ENCODE measurements at regions not wholly inside any gene's neighbourhood (a gene's known extent, or its start where the extent isn't known, plus 50 kb on each side); places are given as distances from the start of the nearest gene placed in this dataset.

DNA sequence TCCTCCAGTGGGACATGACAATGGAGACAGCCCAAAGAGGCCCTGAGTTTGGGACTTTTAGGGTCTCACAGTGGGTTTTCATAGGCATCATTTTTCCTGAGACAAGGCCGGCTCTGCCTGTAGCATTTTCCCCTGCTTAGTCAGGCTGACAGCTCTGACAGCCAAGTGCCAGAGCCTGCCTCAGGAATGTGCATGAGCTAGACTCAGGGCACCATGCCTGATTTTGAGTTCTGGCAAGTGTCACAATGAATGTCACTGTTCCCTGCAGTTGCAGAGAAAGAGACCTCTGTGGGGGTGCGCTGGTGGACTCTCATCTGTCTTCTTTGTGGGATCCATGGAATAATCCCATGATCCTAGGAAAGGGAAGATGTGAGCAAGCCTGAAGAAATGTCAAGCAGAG is 343.3 kb upstream of the TSPY4 start:
- peak overlapping the region; percentile 68 for H3K27ac ChIP-seq (ENCODE audit: low read length)
- 43% methylated on average over 2 of the region's 2 CpGs for WGBS
- H3K27me3 ChIP-seq (ENCODE audit: control insufficient read depth, insufficient read depth): no peaks in the 10 kb centered on the region
- intact Hi-C loops (cut with DNase I): no loop called here
- no peak overlapping the region for H3K4me3 ChIP-seq (ENCODE audit: low read length)
- DNase-seq (peak in 1 of 3 donors; percentile 77), ATAC-seq (peak in 1 of 2 donors; percentile 91)
- H3K4me1 ChIP-seq (ENCODE audit: control insufficient read depth, insufficient read depth, low read length): no peaks in the 10 kb centered on the region
- H3K9me3 ChIP-seq (ENCODE audit: control insufficient read depth, low read length): no peaks in the 10 kb centered on the region

DNA sequence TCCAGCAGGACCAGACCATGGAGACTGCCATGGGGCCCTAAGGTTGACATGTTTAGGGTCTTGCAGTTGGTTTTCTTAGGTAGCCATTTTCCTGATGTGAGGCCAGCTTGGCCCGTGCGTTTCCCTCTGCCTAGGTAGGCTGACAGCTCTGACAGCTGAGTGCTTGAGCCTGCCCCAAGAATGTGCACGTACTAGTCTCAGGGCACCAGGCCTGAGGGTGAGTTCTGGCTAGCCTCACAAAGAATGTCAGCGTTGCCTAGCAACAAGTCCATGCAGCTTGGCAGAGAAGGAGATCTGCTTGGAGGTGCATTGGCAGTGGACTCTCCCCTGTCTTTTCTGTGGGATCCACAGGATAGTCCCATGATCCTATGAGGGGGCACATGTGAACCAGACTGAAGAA is 336.0 kb upstream of the TSPY4 start:
- Histone ChIP-seq H3K27me3 (ENCODE audit: control insufficient read depth, insufficient read depth) (no peaks in the 10 kb centered on the region), H3K4me3 (ENCODE audit: low read length) (no peak overlapping the region), H3K9me3 (ENCODE audit: control insufficient read depth, low read length) (no peaks in the 10 kb centered on the region), H3K27ac (ENCODE audit: low read length) (no peak overlapping the region), H3K4me1 (ENCODE audit: control insufficient read depth, insufficient read depth, low read length) (no peaks in the 10 kb centered on the region)
- intact Hi-C loops (cut with DNase I): no loop called here
- WGBS: 57% methylated on average over 4 of the region's 4 CpGs
- peak in 1 of 3 donors; percentile 50 for DNase-seq
- peak in 1 of 2 donors; percentile 67 for ATAC-seq

DNA sequence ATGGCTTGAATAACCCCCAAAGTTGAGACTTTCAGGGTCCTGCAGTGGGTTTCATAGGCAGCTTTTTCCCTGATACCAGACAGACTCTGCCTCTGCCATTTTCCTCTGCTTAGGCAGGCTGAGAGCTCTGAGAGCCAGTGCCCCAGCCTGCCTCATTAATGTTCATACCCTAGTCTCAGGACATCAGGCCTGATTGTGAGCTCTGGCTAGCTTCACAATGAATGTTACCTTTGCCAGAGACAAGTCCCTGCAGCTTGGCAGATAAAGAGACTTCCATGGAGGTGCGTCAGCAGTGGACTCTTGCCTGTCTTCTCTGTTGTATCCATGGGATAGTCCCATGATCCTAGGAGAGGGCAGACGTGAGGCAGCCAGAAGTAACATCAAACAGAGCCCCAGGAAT is 333.5 kb upstream of the TSPY4 start:
- WGBS: 36% methylated on average over 2 of the region's 2 CpGs
- no peak overlapping the region for H3K27ac ChIP-seq (ENCODE audit: low read length)
- intact Hi-C loops (cut with DNase I): no loop called here

DNA sequence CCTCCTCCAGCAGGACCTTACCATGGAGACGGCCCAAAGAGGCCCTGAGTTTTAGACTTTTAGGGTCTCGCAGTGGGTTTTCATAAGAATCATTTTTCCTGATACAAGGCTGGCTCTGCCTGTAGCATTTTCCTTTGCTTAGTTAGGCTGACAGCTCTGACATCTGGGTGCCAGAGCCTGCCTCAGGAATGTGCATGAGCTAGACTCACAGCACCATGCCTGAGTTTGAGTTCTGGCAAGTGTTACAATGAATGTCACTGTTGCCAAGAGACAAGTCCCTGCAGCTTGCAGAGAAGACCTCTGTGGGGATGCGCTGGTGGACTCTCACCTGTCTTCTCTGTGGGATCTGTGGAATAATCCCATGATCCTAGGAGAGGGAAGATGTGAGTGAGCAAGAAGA is 328.6 kb upstream of the TSPY4 start:
- DNase-seq: no peak

More for the DNA sequence above, 333.5 kb upstream of the TSPY4 start:
- DNase-seq (no peak), ATAC-seq (no peak)
- Histone ChIP-seq H3K27me3 (ENCODE audit: control insufficient read depth, insufficient read depth) (no peaks in the 10 kb centered on the region), H3K4me3 (ENCODE audit: low read length) (no peak overlapping the region), H3K4me1 (ENCODE audit: control insufficient read depth, insufficient read depth, low read length) (no peaks in the 10 kb centered on the region), H3K9me3 (ENCODE audit: control insufficient read depth, low read length) (no peaks in the 10 kb centered on the region)

DNA sequence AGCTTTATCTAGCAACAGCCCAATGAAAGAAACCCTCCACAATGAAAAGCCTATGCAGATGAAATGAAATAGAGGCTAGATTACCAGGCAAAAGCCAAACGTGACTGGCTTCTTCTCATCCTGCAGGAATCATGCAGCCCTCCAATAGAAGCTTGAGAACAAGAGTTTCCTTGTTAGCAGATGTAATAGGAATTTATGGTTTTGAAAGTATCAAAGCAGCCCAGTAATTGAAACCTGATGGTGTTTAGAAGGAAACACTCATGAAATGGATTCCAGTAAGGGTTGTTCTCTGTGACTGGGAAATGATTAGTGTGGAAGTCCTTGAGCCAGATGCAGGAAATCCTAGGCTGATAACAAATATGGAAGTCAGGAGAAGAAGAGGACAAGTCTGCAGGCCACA is 320.3 kb upstream of the TSPY4 start:
- no peaks in the 10 kb centered on the region for H3K27me3 ChIP-seq (ENCODE audit: control insufficient read depth, insufficient read depth)
- intact Hi-C loops (cut with DNase I): no loop called here
- ATAC-seq (no peak), DNase-seq (no peak)
- H3K27ac ChIP-seq (ENCODE audit: low read length): no peak overlapping the region
- H3K4me1 ChIP-seq (ENCODE audit: control insufficient read depth, insufficient read depth, low read length): no peaks in the 10 kb centered on the region
- H3K9me3 ChIP-seq (ENCODE audit: control insufficient read depth, low read length): no peaks in the 10 kb centered on the region
- WGBS: 10% methylated on average over 1 of the region's 1 CpG
- H3K4me3 ChIP-seq (ENCODE audit: low read length): no peak overlapping the region

More for the DNA sequence above, 328.6 kb upstream of the TSPY4 start:
- Histone ChIP-seq H3K4me3 (ENCODE audit: low read length) (no peak overlapping the region), H3K27me3 (ENCODE audit: control insufficient read depth, insufficient read depth) (no peaks in the 10 kb centered on the region), H3K9me3 (ENCODE audit: control insufficient read depth, low read length) (no peaks in the 10 kb centered on the region), H3K27ac (ENCODE audit: low read length) (no peak overlapping the region), H3K4me1 (ENCODE audit: control insufficient read depth, insufficient read depth, low read length) (no peaks in the 10 kb centered on the region)
- ATAC-seq: no peak
- 66% methylated on average over 3 of the region's 3 CpGs for WGBS
- intact Hi-C loops (cut with DNase I): no loop called here

DNA sequence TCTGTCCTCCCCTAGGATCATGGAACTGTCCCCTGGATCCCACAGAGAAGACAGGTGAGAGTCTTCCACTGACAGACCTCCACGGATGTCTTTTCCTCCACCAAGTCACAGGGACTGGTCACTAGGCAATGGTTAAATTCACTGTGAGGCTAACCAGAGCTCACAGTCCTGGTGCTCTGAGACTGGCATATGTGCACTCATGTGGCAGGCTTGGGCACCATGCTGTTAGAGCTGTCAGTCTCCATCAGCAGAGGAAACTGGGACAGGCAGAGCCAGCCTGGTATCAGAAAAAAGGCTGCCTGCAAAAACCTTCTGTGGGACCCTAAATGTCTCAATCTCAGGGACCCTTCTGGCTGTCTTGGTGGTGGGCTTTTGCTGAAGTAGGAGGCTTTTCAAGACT is 318.9 kb upstream of the TSPY4 start:
- ATAC-seq: no peak
- intact Hi-C loops (cut with DNase I): no loop called here
- Histone ChIP-seq H3K4me3 (ENCODE audit: low read length) (no peak overlapping the region), H3K9me3 (ENCODE audit: control insufficient read depth, low read length) (no peaks in the 10 kb centered on the region), H3K27ac (ENCODE audit: low read length) (no peak overlapping the region), H3K4me1 (ENCODE audit: control insufficient read depth, insufficient read depth, low read length) (no peaks in the 10 kb centered on the region), H3K27me3 (ENCODE audit: control insufficient read depth, insufficient read depth) (no peaks in the 10 kb centered on the region)
- WGBS: 30% methylated on average over 1 of the region's 1 CpG
- DNase-seq: no peak

DNA sequence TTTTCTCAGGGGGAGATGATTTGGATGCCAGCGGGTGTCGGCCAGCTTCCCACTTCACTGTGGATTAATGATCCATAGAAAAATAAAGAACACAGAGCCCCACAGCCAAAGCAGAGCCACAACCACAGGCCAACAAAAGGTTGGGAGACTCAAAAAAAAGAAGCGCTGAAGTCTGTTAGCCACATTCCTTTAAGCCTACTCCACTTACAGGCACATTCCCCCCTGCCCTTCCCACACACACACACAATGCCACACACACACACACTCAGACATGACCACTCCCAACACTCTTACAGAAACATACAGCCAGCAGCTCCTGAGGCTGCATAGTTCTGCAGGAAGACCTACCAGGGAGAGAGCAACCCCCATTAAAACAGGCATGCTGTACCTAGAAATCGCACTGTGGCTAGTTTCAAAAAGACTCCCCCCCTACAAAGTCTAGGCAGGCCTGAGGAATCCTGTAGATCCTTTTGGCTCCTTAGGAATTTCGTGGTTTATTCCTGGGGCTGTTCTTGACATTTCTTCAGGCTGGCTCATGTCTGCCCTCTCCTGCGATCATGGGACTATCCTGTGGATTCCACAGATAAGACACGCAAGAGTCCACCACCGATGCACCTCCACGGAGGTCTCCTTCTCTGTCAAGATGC is 309.4 kb upstream of the TSPY4 start:
- WGBS: 74% methylated on average over 9 of the region's 9 CpGs
- intact Hi-C loops (cut with DNase I): no loop called here
- no peak for ATAC-seq
- no peaks in the 10 kb centered on the region for H3K27me3 ChIP-seq (ENCODE audit: control insufficient read depth, insufficient read depth)
- H3K27ac ChIP-seq (ENCODE audit: low read length): no peak overlapping the region
- no peak overlapping the region for H3K4me3 ChIP-seq (ENCODE audit: low read length)
- no peaks in the 10 kb centered on the region for H3K9me3 ChIP-seq (ENCODE audit: control insufficient read depth, low read length)
- H3K4me1 ChIP-seq (ENCODE audit: control insufficient read depth, insufficient read depth, low read length): no peaks in the 10 kb centered on the region
- DNase-seq: no peak

DNA sequence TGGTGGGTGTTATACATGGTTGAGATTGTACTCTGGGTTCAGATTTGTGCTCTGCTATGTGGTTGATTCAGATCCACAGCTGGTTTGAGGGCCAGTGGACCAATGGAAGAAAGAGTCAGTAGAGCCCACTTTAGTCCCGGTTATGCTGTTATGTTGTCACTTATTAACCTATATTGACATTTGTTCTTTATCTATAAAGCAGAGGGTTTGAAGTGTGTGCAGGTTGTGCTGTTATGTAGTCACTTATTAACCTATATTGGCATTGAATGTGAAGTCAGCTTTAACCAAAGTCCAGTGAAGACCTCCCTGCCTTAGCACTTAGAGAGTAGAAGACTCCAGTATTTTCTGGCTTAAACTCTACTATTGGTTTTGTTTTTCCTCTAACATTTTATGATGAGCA is 307.3 kb upstream of the TSPY4 start:
- no peaks in the 10 kb centered on the region for H3K27me3 ChIP-seq (ENCODE audit: control insufficient read depth, insufficient read depth)
- no peak overlapping the region for H3K4me3 ChIP-seq (ENCODE audit: low read length)
- WGBS: 52% methylated on average over 1 of the region's 1 CpG
- H3K4me1 ChIP-seq (ENCODE audit: control insufficient read depth, insufficient read depth, low read length): no peaks in the 10 kb centered on the region
- H3K27ac ChIP-seq (ENCODE audit: low read length): no peak overlapping the region
- DNase-seq (no peak), ATAC-seq (no peak)
- H3K9me3 ChIP-seq (ENCODE audit: control insufficient read depth, low read length): no peaks in the 10 kb centered on the region
- intact Hi-C loops (cut with DNase I): no loop called here

DNA sequence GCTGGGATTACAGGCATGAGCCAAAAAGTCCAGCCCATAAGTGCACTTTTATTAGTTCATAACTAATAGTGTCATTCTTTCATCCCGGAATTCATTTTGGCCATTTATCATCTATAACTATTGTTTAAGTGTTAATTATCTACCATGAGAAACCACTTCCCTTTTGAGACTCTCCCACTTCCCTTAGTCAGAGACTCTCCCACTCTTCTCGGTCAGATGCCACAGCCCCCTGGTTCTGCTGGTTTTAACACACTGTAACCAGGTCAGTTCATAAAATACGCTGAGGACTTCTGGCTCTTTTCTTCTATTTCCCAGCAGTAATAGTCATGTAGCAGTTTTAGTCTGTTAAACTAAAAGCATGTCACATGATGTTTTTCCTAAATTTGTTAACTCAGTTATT is 303.0 kb upstream of the TSPY4 start:
- 54% methylated on average over 3 of the region's 3 CpGs for WGBS
- Histone ChIP-seq H3K4me3 (ENCODE audit: low read length) (no peak overlapping the region), H3K4me1 (ENCODE audit: control insufficient read depth, insufficient read depth, low read length) (no peaks in the 10 kb centered on the region), H3K27me3 (ENCODE audit: control insufficient read depth, insufficient read depth) (no peaks in the 10 kb centered on the region), H3K27ac (ENCODE audit: low read length) (no peak overlapping the region), H3K9me3 (ENCODE audit: control insufficient read depth, low read length) (no peaks in the 10 kb centered on the region)
- intact Hi-C loops (cut with DNase I): no loop called here
- DNase-seq: no peak
- no peak for ATAC-seq

DNA sequence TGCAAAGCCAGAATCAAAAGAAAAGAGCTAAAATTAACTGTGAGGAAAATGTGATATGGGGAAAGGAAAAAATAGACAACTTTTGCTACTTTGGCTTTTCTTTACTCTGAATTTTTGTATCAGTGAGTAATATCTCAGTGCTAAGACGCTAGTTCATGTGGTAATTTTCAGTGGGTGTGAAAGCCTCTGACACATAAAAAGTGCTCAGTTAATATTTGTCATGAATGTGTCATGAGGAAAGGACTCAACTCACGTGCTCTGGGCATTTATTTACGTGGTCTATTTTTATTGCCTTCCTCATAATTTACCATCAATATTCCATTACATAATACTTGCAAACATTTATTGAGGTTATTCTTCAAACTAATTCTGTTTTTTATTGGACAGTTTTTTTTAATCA is 302.0 kb upstream of the TSPY4 start:
- H3K9me3 ChIP-seq (ENCODE audit: control insufficient read depth, low read length): no peaks in the 10 kb centered on the region
- no peak overlapping the region for H3K27ac ChIP-seq (ENCODE audit: low read length)
- H3K4me1 ChIP-seq (ENCODE audit: control insufficient read depth, insufficient read depth, low read length): no peaks in the 10 kb centered on the region
- no peak overlapping the region for H3K4me3 ChIP-seq (ENCODE audit: low read length)
- no peak for ATAC-seq
- 21% methylated on average over 3 of the region's 3 CpGs for WGBS
- intact Hi-C loops (cut with DNase I): no loop called here
- H3K27me3 ChIP-seq (ENCODE audit: control insufficient read depth, insufficient read depth): no peaks in the 10 kb centered on the region
- DNase-seq: no peak

DNA sequence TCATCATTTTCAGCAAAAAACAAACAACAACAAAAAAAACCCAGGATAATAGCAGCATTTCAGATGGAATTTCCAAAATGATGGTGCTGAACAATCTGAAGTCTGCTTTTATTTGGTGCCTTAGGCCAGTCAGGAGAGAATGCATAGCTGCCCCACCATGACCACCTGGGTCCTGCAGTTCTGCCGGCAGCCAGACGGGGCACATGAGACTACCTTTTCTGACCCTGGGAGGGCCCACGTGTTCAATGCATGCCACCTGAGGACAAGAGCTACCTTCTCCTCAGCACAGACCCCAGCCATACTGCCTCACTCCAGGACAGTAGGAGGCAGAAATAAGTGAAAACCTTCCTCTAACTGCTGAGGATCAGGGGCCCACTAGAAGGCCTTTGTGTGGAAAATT is 295.8 kb upstream of the TSPY4 start:
- Histone ChIP-seq H3K27me3 (ENCODE audit: control insufficient read depth, insufficient read depth) (no peaks in the 10 kb centered on the region), H3K9me3 (ENCODE audit: control insufficient read depth, low read length) (no peaks in the 10 kb centered on the region), H3K27ac (ENCODE audit: low read length) (no peak overlapping the region), H3K4me1 (ENCODE audit: control insufficient read depth, insufficient read depth, low read length) (no peaks in the 10 kb centered on the region), H3K4me3 (ENCODE audit: low read length) (no peak overlapping the region)
- WGBS: 52% methylated on average over 3 of the region's 3 CpGs
- DNase-seq (no peak), ATAC-seq (no peak)
- intact Hi-C loops (cut with DNase I): no loop called here
